GM10266 (cell line): ENCODE measurements at regions not wholly inside any gene's neighbourhood (a gene's known extent, or its start where the extent isn't known, plus 50 kb on each side); places are given as distances from the start of the nearest gene placed in this dataset.
"Not testable (repeated sequence)": the region's sequence is repeated elsewhere in the genome, so short reads cannot be mapped to it uniquely, and the experiment has no call there.

Experiments
- DNase-seq: peaks from one replicate; pipeline ENCODE4 v3.0.0; 2012; ENCODE audit errors: extremely low spot score
- TF ChIP-seq, protein P1 (sequence below): IDR thresholded peaks from 2 replicates; pipeline ENCODE4 v1.5.1; 2012; ENCODE audit warnings: mild to moderate bottlenecking, low read depth; ENCODE audit not compliant: control insufficient read depth, insufficient read depth; ENCODE audit errors: missing control alignments

DNA sequence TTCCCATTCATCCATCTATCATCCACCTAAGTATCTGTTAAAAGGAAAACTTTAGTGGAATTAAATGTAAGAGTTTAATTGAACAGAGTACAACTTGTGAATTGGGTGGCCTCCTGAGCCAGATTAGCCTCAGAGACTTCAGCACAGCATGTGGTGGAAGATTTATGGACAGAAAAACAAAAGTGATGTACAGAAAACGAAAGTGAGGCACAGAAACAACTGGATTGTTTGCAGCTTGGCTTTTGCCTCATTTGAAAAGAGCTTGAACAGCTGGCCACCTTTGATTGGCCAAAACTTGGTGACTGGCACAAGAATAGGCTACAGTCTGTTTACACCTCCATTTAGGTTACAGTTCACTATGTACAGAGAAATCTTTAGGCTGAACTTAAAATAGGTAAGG lies 1463.4 kb upstream of the CELF2 start:
- TF ChIP-seq, protein P1, sequence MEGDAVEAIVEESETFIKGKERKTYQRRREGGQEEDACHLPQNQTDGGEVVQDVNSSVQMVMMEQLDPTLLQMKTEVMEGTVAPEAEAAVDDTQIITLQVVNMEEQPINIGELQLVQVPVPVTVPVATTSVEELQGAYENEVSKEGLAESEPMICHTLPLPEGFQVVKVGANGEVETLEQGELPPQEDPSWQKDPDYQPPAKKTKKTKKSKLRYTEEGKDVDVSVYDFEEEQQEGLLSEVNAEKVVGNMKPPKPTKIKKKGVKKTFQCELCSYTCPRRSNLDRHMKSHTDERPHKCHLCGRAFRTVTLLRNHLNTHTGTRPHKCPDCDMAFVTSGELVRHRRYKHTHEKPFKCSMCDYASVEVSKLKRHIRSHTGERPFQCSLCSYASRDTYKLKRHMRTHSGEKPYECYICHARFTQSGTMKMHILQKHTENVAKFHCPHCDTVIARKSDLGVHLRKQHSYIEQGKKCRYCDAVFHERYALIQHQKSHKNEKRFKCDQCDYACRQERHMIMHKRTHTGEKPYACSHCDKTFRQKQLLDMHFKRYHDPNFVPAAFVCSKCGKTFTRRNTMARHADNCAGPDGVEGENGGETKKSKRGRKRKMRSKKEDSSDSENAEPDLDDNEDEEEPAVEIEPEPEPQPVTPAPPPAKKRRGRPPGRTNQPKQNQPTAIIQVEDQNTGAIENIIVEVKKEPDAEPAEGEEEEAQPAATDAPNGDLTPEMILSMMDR, result no peak
- no peak for DNase-seq

- DNase-seq, result no peak
- TF ChIP-seq, protein P1, result no peak
These were observed 1456.7 kb upstream of the CELF2 start for GRCh38 chr10:9560976-9561375.

DNA sequence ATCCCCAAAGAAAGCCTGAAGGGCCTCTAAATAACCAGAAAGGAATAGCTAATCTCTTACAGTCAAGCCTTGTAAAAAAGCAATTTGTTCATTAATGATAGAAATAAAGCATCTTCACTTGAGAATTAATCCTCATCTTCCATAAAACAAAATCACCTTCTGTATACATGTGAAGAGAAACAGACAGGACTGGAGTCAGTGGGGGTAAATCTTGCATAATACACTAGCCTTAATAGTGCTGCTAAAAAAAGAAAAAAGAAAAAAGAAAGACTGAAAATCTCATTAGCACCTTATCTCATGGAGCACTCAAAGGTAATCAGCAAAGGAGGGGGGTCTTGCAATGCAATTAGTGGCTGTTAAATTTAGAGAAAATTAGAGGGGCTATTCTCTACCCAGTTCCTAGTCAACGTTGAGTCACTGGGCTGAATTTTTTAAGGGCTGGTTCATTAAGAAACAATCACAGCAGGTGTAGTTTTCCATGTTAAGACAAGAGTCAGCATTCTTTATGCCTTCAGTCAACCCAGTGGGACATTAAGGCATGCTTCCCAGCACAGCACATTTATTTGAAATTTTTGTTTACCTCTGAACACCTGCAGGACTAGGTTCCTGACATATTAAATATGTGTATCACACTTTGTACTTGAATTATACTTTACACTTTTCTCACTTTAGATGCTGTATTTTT lies 1455.7 kb upstream of the CELF2 start:
- TF ChIP-seq, protein P1, result no peak
- DNase-seq, result no peak

- TF ChIP-seq, protein P1, result no peak
These were observed 1439.9 kb upstream of the CELF2 start for GRCh38 chr10:9577746-9578145.

DNA sequence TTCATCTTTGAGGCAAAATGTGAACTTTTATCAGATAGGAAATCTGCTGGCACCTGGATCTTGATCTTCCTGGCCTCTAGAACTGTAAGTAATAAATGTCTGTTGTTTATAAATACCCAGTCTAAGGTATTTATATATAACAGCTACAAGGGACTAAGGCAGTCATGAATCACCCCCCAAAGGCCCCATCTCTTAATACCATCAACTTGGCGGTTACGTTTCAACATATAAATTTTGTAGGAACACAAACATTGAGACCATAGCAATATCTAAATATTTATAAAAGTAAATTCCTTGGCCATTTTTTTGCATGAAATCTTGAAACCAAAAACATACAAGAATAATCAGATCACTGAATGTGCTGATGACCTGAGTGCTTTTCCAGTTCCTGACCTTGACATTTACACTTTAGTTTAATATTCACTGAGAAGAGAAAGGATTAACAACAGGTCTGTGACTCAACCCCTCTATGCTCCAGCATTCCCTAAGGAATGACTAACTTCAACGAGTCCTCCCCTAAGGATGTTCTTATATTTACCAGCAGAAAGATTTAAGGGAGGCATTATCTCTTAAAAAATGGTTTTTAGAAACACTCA lies 1438.5 kb upstream of the CELF2 start:
- TF ChIP-seq, protein P1, result no peak
- DNase-seq, result no peak

More at GRCh38 chr10:9577746-9578145, 1439.9 kb upstream of the CELF2 start:
- no peak for DNase-seq

GRCh38 chr10:9582803-9583202 lies 1434.9 kb upstream of the CELF2 start:
- not testable (repeated sequence) for DNase-seq

- TF ChIP-seq, protein P1, result no peak
- DNase-seq, result no peak
These were observed 1421.2 kb upstream of the CELF2 start for GRCh38 chr10:9596368-9596920.
